PFSK-1 (cell line): ENCODE measurements at regions not wholly inside any gene's neighbourhood (a gene's known extent, or its start where the extent isn't known, plus 50 kb on each side); places are given as distances from the start of the nearest gene placed in this dataset.

Experiments used
- FOXP2 ChIP-seq: optimal IDR thresholded peaks from 2 replicates; pipeline ENCODE3; 2011; ENCODE audit warnings: borderline replicate concordance, control low read depth, inconsistent platforms; ENCODE audit not compliant: insufficient read depth; ENCODE audit errors: extremely low read length, extremely low read depth
- POLR2AphosphoS5 ChIP-seq: IDR thresholded peaks from 2 replicates; pipeline ENCODE4 v1.6.1; 2012; ENCODE audit warnings: low read depth, mild to moderate bottlenecking, control low read depth, low read length, moderate library complexity
- REST ChIP-seq, 2 experiments: IDR thresholded peaks; 2 replicates each; pipeline versions ENCODE4 v1.6.1 to v1.8.0; 2011 to 2012; ENCODE audit warnings: low read depth in 2 of 2, low read length in 2 of 2, control low read depth in 1 of 2, inconsistent platforms in 1 of 2, mild to moderate bottlenecking in 1 of 2, moderate library complexity in 1 of 2; ENCODE audit not compliant: insufficient read depth in 1 of 2
- SIN3A ChIP-seq: IDR thresholded peaks from 2 replicates; pipeline ENCODE4 v1.6.1; 2012; ENCODE audit warnings: mild to moderate bottlenecking, low read length, moderate library complexity, borderline replicate concordance; ENCODE audit not compliant: insufficient read depth
- TAF1 ChIP-seq: IDR thresholded peaks from 2 replicates; pipeline ENCODE4 v1.6.1; 2012; ENCODE audit warnings: low read length, control low read depth, borderline replicate concordance; ENCODE audit not compliant: insufficient read depth

- no peak for TF ChIP-seq FOXP2
These were observed 679.4 kb downstream of the PDHA2 start for GRCh38 chr4:96519291-96519690.

- TF ChIP-seq TAF1: no peak
- TF ChIP-seq POLR2AphosphoS5: no peak
- no peak for TF ChIP-seq FOXP2
- TF ChIP-seq REST (IDR thresholded peaks at IDR 0.05; ENCODE audit: insufficient read depth in 1 of 2, low read depth in 2 of 2, low read length in 2 of 2): no peak
These were observed 681.2 kb downstream of the PDHA2 start for GRCh38 chr4:96521046-96521536.

- TF ChIP-seq TAF1 (no peak), REST (IDR thresholded peaks at IDR 0.05; ENCODE audit: insufficient read depth in 1 of 2, low read depth in 2 of 2, low read length in 2 of 2) (no peak), SIN3A (no peak), POLR2AphosphoS5 (no peak), FOXP2 (no peak)
These were observed 683.7 kb downstream of the PDHA2 start for GRCh38 chr4:96523611-96524010.

- TF ChIP-seq SIN3A (no peak), REST (IDR thresholded peaks at IDR 0.05; ENCODE audit: insufficient read depth in 1 of 2, low read depth in 2 of 2, low read length in 2 of 2) (no peak), TAF1 (no peak), POLR2AphosphoS5 (no peak), FOXP2 (no peak)
These were observed 684.5 kb downstream of the PDHA2 start for GRCh38 chr4:96524311-96524875.

- no peak for TF ChIP-seq POLR2AphosphoS5
- no peak for TF ChIP-seq SIN3A
- no peak for TF ChIP-seq REST (IDR thresholded peaks at IDR 0.05; ENCODE audit: insufficient read depth in 1 of 2, low read depth in 2 of 2, low read length in 2 of 2)
- no peak for TF ChIP-seq FOXP2
- no peak for TF ChIP-seq TAF1
These were observed 686.0 kb downstream of the PDHA2 start for GRCh38 chr4:96525898-96526297.
